ENCODE measurements at regions not wholly inside any gene's neighbourhood (a gene's known extent, or its start where the extent isn't known, plus 50 kb on each side); places are given as distances from the start of the nearest gene placed in this dataset.

GRCh38 chr1:166705376-166706289 is 133.6 kb upstream of the POGK start:
- no peak for DNase-seq
- Mint-ChIP-seq H3K27ac (no peak overlapping the region), H3K4me3 (no peak overlapping the region), H3K36me3 (ENCODE audit: low read depth) (no peaks in the 10 kb centered on the region), H3K27me3 (ENCODE audit: low read depth, poor library complexity) (no peaks in the 10 kb centered on the region), H3K4me1 (no peaks in the 10 kb centered on the region), H3K9me3 (no peaks in the 10 kb centered on the region)
- no peak for TF ChIP-seq CTCF (IDR thresholded peaks at IDR 0.05)

DNA sequence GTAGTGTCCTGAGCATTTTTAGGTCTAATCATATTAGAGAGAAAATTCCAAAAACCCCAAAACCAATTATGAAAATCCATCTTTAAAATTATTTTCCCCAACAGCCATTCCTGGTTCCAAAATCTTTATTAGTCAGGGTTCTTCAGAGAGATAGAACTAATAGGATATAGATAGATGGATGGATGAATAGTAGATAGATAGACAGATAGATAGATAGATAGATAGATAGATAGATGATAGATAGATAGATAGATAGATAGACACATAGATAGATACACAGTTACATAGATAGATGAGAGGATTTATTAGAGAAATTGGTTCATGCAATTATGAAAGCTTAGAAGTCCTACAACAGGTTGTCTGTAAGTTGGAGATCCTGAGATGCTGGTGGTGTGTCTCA is 122.7 kb upstream of the POGK start:
- Mint-ChIP-seq H3K9me3 (peaks cover 35% of the 10 kb centered on the region), H3K27me3 (ENCODE audit: low read depth, poor library complexity) (peaks cover 4% of the 10 kb centered on the region), H3K4me3 (no peak overlapping the region), H3K27ac (no peak overlapping the region), H3K4me1 (no peaks in the 10 kb centered on the region), H3K36me3 (ENCODE audit: low read depth) (no peaks in the 10 kb centered on the region)
- no peak for DNase-seq
- TF ChIP-seq CTCF (IDR thresholded peaks at IDR 0.05) = no peak

DNA sequence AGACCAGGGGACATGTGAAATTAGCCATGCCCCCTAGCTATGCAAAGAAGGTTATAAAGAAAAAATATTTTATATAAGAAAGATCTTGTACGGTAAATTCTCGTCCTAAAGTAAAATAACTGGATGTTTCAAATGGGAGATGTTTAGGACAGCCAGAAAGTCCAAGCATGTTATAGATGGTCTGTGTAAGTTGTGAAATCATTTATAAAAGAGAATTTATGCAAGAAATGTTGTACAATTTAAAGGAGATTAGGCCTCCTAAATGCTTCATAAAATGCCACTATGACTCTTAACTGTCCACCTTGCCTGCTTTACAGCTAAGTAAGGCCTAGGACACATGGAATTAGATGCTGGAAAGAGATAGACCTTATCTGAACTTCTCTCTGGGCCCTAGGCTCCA is 118.1 kb upstream of the POGK start:
- no peaks in the 10 kb centered on the region for H3K4me1 Mint-ChIP-seq
- TF ChIP-seq CTCF (IDR thresholded peaks at IDR 0.05) = no peak
- no peak for DNase-seq

GRCh38 chr1:166730299-166730888 is 108.9 kb upstream of the POGK start:
- no peak overlapping the region for H3K4me3 Mint-ChIP-seq
- peaks cover 51% of the 10 kb centered on the region for H3K9me3 Mint-ChIP-seq
- no peaks in the 10 kb centered on the region for H3K27me3 Mint-ChIP-seq (ENCODE audit: low read depth, poor library complexity)
- no peak for TF ChIP-seq CTCF (IDR thresholded peaks at IDR 0.05)
- no peak for DNase-seq
- H3K36me3 Mint-ChIP-seq (ENCODE audit: low read depth) = no peaks in the 10 kb centered on the region
- H3K4me1 Mint-ChIP-seq = no peaks in the 10 kb centered on the region
- H3K27ac Mint-ChIP-seq = no peak overlapping the region

More for the DNA sequence above, 118.1 kb upstream of the POGK start:
- Mint-ChIP-seq H3K27me3 (ENCODE audit: low read depth, poor library complexity) (no peaks in the 10 kb centered on the region), H3K27ac (no peak overlapping the region), H3K4me3 (no peak overlapping the region), H3K9me3 (peaks cover 45% of the 10 kb centered on the region), H3K36me3 (ENCODE audit: low read depth) (no peaks in the 10 kb centered on the region)

DNA sequence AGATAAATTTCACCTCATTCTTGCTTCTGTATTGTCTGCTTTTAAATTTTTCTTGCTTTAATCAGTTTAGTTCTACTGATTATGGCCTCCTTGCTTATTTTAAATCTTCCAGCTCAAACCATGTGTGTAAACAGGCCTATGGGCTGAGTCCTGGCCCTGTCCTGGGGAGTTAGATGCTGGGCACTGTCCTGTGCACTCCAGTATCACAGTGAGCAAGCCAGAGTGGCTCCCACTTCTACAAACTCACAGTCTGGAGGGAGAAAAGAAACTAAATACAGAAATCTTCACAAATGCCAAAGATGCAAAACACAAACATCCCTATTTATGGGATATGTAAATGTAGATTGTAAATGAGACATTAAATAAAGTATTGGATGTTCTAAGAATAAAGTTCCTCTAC is 101.1 kb upstream of the POGK start:
- no peak for DNase-seq
- no peaks in the 10 kb centered on the region for H3K27me3 Mint-ChIP-seq (ENCODE audit: low read depth, poor library complexity)
- H3K9me3 Mint-ChIP-seq = peaks cover 16% of the 10 kb centered on the region
- H3K27ac Mint-ChIP-seq = no peak overlapping the region
- H3K4me1 Mint-ChIP-seq = no peaks in the 10 kb centered on the region
- no peaks in the 10 kb centered on the region for H3K36me3 Mint-ChIP-seq (ENCODE audit: low read depth)
- no peak overlapping the region for H3K4me3 Mint-ChIP-seq
- TF ChIP-seq CTCF (IDR thresholded peaks at IDR 0.05) = no peak
